AG10803 (cell line): ENCODE measurements at regions not wholly inside any gene's neighbourhood (a gene's known extent, or its start where the extent isn't known, plus 50 kb on each side); places are given as distances from the start of the nearest gene placed in this dataset.

ENCODE experiments used
- DNase-seq: peaks from one replicate; pipeline ENCODE4 v3.0.0; 2010; ENCODE audit warnings: low read depth
- H3K4me3 ChIP-seq: 2 replicates; pipeline ENCODE4 v1.5.1; 2011; ENCODE audit warnings: mild to moderate bottlenecking, low read length, control low read depth
- TF ChIP-seq, protein P1 (sequence below): conservative IDR thresholded peaks from 2 replicates; pipeline ENCODE4 v1.5.1; 2011; ENCODE audit warnings: mild to moderate bottlenecking, low read length, control low read depth, inconsistent platforms

- no peak for DNase-seq
- no peak overlapping the region for H3K4me3 ChIP-seq
- TF ChIP-seq, protein P1, sequence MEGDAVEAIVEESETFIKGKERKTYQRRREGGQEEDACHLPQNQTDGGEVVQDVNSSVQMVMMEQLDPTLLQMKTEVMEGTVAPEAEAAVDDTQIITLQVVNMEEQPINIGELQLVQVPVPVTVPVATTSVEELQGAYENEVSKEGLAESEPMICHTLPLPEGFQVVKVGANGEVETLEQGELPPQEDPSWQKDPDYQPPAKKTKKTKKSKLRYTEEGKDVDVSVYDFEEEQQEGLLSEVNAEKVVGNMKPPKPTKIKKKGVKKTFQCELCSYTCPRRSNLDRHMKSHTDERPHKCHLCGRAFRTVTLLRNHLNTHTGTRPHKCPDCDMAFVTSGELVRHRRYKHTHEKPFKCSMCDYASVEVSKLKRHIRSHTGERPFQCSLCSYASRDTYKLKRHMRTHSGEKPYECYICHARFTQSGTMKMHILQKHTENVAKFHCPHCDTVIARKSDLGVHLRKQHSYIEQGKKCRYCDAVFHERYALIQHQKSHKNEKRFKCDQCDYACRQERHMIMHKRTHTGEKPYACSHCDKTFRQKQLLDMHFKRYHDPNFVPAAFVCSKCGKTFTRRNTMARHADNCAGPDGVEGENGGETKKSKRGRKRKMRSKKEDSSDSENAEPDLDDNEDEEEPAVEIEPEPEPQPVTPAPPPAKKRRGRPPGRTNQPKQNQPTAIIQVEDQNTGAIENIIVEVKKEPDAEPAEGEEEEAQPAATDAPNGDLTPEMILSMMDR = no peak
Measured at GRCh38 chrX:39516427-39516841, 581.3 kb downstream of the BCOR start.

GRCh38 chrX:39518476-39519029 lies 579.2 kb downstream of the BCOR start:
- TF ChIP-seq, protein P1 = no peak
- no peak for DNase-seq
- no peak overlapping the region for H3K4me3 ChIP-seq

GRCh38 chrX:39519030-39519488 lies 578.7 kb downstream of the BCOR start:
- peak; percentile 41 for DNase-seq
- no peak overlapping the region for H3K4me3 ChIP-seq
- TF ChIP-seq, protein P1 = no peak

GRCh38 chrX:39519566-39520301 lies 578.0 kb downstream of the BCOR start:
- TF ChIP-seq, protein P1 = no peak
- H3K4me3 ChIP-seq = no peak overlapping the region
- no peak for DNase-seq

- TF ChIP-seq, protein P1 = no peak
- H3K4me3 ChIP-seq = no peak overlapping the region
- DNase-seq = no peak
Measured at GRCh38 chrX:39525758-39526157, 572.0 kb downstream of the BCOR start.

DNA sequence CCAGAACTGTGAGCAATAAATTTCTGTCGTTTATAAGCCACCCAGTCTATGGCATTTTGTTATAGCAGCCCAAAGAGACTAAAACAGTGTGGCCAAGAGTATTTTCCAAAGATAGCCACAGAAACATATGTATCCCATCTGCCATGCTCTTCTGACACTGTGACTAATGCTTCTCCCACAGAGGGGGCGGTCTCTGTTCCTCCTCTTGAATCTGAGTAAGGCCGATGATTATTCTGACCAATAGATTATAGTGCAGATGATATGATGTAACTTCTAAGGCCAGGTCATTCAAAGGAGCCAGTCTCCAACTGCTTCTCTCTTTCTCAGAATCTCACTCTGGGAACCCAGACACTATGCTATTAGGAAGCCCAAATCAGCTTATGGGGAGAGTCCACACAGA lies 570.7 kb downstream of the BCOR start:
- no peak overlapping the region for H3K4me3 ChIP-seq
- peak; percentile 69 for DNase-seq
- TF ChIP-seq, protein P1 = no peak
